Fibroblast of lung (primary cell): ENCODE measurements at regions not wholly inside any gene's neighbourhood (a gene's known extent, or its start where the extent isn't known, plus 50 kb on each side); places are given as distances from the start of the nearest gene placed in this dataset.

Experiments
- DNase-seq, 2 donors: peaks; one replicate each; pipeline versions ENCODE4 v3.0.0 to v3.0.0-alpha.2; 2010; ENCODE audit warnings: low read depth in 2 of 2
- H2AFZ ChIP-seq: 2 replicates; pipeline ENCODE4 v1.5.1; 2012; ENCODE audit warnings: low read length, control low read depth, inconsistent platforms
- H3K27ac ChIP-seq: 2 replicates; pipeline ENCODE4 v1.5.1; 2011; ENCODE audit warnings: low read length, control low read depth; ENCODE audit not compliant: insufficient read depth
- H3K27me3 ChIP-seq: 2 replicates; pipeline ENCODE4 v1.5.1; 2011; ENCODE audit warnings: mild to moderate bottlenecking, low read length; ENCODE audit not compliant: control insufficient read depth, insufficient read depth
- H3K36me3 ChIP-seq: 2 replicates; pipeline ENCODE4 v1.5.1; 2011; ENCODE audit warnings: low read length; ENCODE audit not compliant: control insufficient read depth, insufficient read depth
- H3K4me1 ChIP-seq: 2 replicates; pipeline ENCODE4 v1.5.1; 2011; ENCODE audit warnings: low read length; ENCODE audit not compliant: control insufficient read depth, insufficient read depth; ENCODE audit errors: extremely low read depth
- H3K4me2 ChIP-seq: 2 replicates; pipeline ENCODE4 v1.5.1; 2011; ENCODE audit warnings: low read length, control low read depth; ENCODE audit not compliant: insufficient read depth; ENCODE audit errors: extremely low read depth
- H3K4me3 ChIP-seq, 4 experiments: fragments of 200-600 bp in 1 of 4; sonication (generic) in 1 of 4; replicated peaks in 1 of 4; 2 replicates each; pipeline ENCODE4 v1.5.1; 2011 to 2016; ENCODE audit warnings: low read length in 4 of 4, low read depth in 3 of 4, mild to moderate bottlenecking in 3 of 4, control low read depth in 2 of 4, inconsistent platforms in 1 of 4, mixed read lengths in 1 of 4; ENCODE audit not compliant: insufficient read depth in 1 of 4; ENCODE audit errors: control extremely low read depth in 1 of 4
- H3K79me2 ChIP-seq: 2 replicates; pipeline ENCODE4 v1.5.1; 2012; ENCODE audit warnings: mild to moderate bottlenecking, low read length, inconsistent platforms; ENCODE audit not compliant: control insufficient read depth, insufficient read depth
- H3K9ac ChIP-seq: 2 replicates; pipeline ENCODE4 v1.5.1; 2011; ENCODE audit warnings: mild to moderate bottlenecking, low read length, control low read depth; ENCODE audit not compliant: insufficient read depth
- H3K9me3 ChIP-seq: 2 replicates; pipeline ENCODE4 v1.5.1; 2012; ENCODE audit warnings: low read depth, low read length; ENCODE audit not compliant: control insufficient read depth, insufficient read depth
- H4K20me1 ChIP-seq: 2 replicates; pipeline ENCODE4 v1.5.1; 2011; ENCODE audit warnings: low read length; ENCODE audit not compliant: control insufficient read depth, insufficient read depth; ENCODE audit errors: extremely low read depth
- CTCF ChIP-seq, 2 donors: IDR thresholded peaks in 1 of 2; conservative IDR thresholded peaks in 1 of 2; 1 replicate in 1 of 2; 2 replicates in 1 of 2; pipeline ENCODE4 v1.5.1; 2011 to 2012; ENCODE audit warnings: low read length in 2 of 2, control low read depth in 1 of 2, inconsistent platforms in 1 of 2, low read depth in 1 of 2, mild to moderate bottlenecking in 1 of 2
- EZH2 ChIP-seq: IDR thresholded peaks from 2 replicates; pipeline ENCODE4 v1.5.1; 2012; ENCODE audit warnings: low read length, control low read depth, mild to moderate bottlenecking; ENCODE audit errors: missing control alignments

- H3K9ac ChIP-seq = no peak overlapping the region
- no peak overlapping the region for H3K4me3 ChIP-seq
- no peak overlapping the region for H3K4me2 ChIP-seq
- H3K79me2 ChIP-seq = no peaks in the 10 kb centered on the region
- H3K4me1 ChIP-seq = no peaks in the 10 kb centered on the region
- no peaks in the 10 kb centered on the region for H4K20me1 ChIP-seq
- H2AFZ ChIP-seq = no peak overlapping the region
- no peaks in the 10 kb centered on the region for H3K36me3 ChIP-seq
- no peak for TF ChIP-seq CTCF (conservative IDR thresholded peaks at IDR 0.05 in 1 of 2, IDR thresholded peaks at IDR 0.05 in 1 of 2; ENCODE audit: low read depth in 1 of 2, low read length in 2 of 2)
- no peak for TF ChIP-seq EZH2
- no peak overlapping the region for H3K27ac ChIP-seq
- H3K9me3 ChIP-seq = no peaks in the 10 kb centered on the region
- DNase-seq = no peak
- H3K27me3 ChIP-seq = no peaks in the 10 kb centered on the region
Observed at GRCh38 chr9:30015073-30015472, 2369.4 kb upstream of the ACO1 start.

- no peak for TF ChIP-seq EZH2
- no peak for TF ChIP-seq CTCF (conservative IDR thresholded peaks at IDR 0.05 in 1 of 2, IDR thresholded peaks at IDR 0.05 in 1 of 2; ENCODE audit: low read depth in 1 of 2, low read length in 2 of 2)
- H2AFZ ChIP-seq = no peak overlapping the region
- H3K27me3 ChIP-seq = no peaks in the 10 kb centered on the region
- H3K4me1 ChIP-seq = no peaks in the 10 kb centered on the region
- no peaks in the 10 kb centered on the region for H3K79me2 ChIP-seq
- H3K9ac ChIP-seq = no peak overlapping the region
- H3K4me3 ChIP-seq = no peak overlapping the region
- H3K9me3 ChIP-seq = no peaks in the 10 kb centered on the region
- H4K20me1 ChIP-seq = no peaks in the 10 kb centered on the region
- H3K36me3 ChIP-seq = no peaks in the 10 kb centered on the region
- no peak for DNase-seq
- H3K27ac ChIP-seq = no peak overlapping the region
- no peak overlapping the region for H3K4me2 ChIP-seq
Observed at GRCh38 chr9:30020161-30020560, 2364.3 kb upstream of the ACO1 start.

- Histone ChIP-seq H3K36me3 (no peaks in the 10 kb centered on the region), H3K4me1 (no peaks in the 10 kb centered on the region), H2AFZ (no peak overlapping the region), H3K79me2 (no peaks in the 10 kb centered on the region), H3K27me3 (no peaks in the 10 kb centered on the region), H3K9ac (no peak overlapping the region), H3K4me3 (no peak overlapping the region), H3K9me3 (no peaks in the 10 kb centered on the region), H3K27ac (no peak overlapping the region), H4K20me1 (no peaks in the 10 kb centered on the region), H3K4me2 (no peak overlapping the region)
- DNase-seq = no peak
- TF ChIP-seq CTCF (conservative IDR thresholded peaks at IDR 0.05 in 1 of 2, IDR thresholded peaks at IDR 0.05 in 1 of 2; ENCODE audit: low read depth in 1 of 2, low read length in 2 of 2) = no peak
- no peak for TF ChIP-seq EZH2
Observed at GRCh38 chr9:30035761-30036160, 2348.7 kb upstream of the ACO1 start.
